Loucy (cell line): ENCODE measurements at regions not wholly inside any gene's neighbourhood (a gene's known extent, or its start where the extent isn't known, plus 50 kb on each side); places are given as distances from the start of the nearest gene placed in this dataset.

Experiments
- CTCF ChIP-seq: fragments of 200-600 bp; sonication (generic); conservative IDR thresholded peaks from 2 replicates; pipeline ENCODE4 v1.5.1; 2014; ENCODE audit warnings: mild to moderate bottlenecking, antibody characterized with exemption, low read length
- EZH2phosphoT487 ChIP-seq: fragments of 200-600 bp; IDR thresholded peaks from 2 replicates; pipeline ENCODE4 v1.6.1; 2018; ENCODE audit warnings: antibody characterized with exemption, mild to moderate bottlenecking, moderate library complexity, borderline replicate concordance

DNA sequence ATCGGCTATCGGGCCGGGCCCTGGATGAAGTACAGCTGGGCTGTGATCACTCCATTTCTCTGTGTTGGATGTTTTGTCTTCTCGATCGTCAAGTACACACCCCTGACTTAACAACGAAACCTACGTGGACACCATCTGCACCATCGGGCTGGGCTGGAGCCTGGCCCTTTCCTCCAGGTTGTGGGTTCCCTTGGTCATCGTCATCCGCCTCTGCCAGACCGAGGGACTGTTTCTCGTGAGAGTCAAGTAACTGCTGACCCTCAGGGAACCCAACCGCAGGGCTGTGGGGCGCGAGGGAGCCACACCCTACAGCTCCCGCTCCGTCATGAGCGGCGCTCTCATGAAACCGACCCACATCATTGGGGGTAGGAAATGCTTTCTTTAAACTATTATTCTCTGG is 842.4 kb upstream of the TMPRSS15 start:
- TF ChIP-seq CTCF (no peak), EZH2phosphoT487 (no peak)
